ENCODE measurements at regions not wholly inside any gene's neighbourhood (a gene's known extent, or its start where the extent isn't known, plus 50 kb on each side); places are given as distances from the start of the nearest gene placed in this dataset.

DNA sequence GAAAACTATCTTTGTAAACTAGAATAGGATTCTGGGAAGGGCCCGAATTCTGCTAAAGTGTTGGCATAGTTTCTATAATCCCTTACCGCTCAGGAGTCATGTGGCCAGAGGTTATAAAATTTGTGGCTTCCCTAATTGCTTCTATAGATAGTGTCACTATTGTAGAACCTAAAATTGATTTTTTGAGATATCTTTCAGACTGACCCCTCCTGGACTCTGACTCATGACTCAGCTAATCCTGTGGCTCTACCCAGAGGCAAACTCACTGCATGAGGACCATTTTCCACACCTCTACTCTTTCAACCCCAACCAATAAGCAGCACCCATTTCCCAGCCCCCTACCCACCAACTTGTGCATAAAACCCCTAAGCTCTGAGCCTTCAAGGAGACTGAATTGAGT, 61.8 kb upstream of the PRSS23 start:
- Histone ChIP-seq H3K27me3 (no peaks in the 10 kb centered on the region), H4K20me1 (ENCODE audit: insufficient read depth, poor library complexity, severe bottlenecking) (no peaks in the 10 kb centered on the region), H3K4me2 (no peak overlapping the region), H3K79me2 (no peaks in the 10 kb centered on the region), H3K4me1 (ENCODE audit: insufficient read depth) (peaks cover 52% of the 10 kb centered on the region), H3K9me3 (ENCODE audit: low read depth) (no peaks in the 10 kb centered on the region), H3K27ac (peak overlapping the region; percentile 70), H3K9me2 (replicated peaks; ENCODE audit: insufficient read depth) (no peaks in the 10 kb centered on the region), H3K36me3 (replicated peaks; ENCODE audit: insufficient read depth, low read depth) (no peaks in the 10 kb centered on the region), H3K4me3 (no peak overlapping the region), H2AFZ (no peak overlapping the region)
- 77% methylated on average over 2 of the region's 2 CpGs for WGBS (ENCODE audit: low lambda C conversion rate, missing lambda C conversion rate)
- DNase-seq (ENCODE audit: low spot score): no peak
- TF ChIP-seq EZH2phosphoT487 (IDR thresholded peaks at IDR 0.05; ENCODE audit: low read depth, severe bottlenecking, unreplicated experiment): no peak
- TF ChIP-seq, protein P1, sequence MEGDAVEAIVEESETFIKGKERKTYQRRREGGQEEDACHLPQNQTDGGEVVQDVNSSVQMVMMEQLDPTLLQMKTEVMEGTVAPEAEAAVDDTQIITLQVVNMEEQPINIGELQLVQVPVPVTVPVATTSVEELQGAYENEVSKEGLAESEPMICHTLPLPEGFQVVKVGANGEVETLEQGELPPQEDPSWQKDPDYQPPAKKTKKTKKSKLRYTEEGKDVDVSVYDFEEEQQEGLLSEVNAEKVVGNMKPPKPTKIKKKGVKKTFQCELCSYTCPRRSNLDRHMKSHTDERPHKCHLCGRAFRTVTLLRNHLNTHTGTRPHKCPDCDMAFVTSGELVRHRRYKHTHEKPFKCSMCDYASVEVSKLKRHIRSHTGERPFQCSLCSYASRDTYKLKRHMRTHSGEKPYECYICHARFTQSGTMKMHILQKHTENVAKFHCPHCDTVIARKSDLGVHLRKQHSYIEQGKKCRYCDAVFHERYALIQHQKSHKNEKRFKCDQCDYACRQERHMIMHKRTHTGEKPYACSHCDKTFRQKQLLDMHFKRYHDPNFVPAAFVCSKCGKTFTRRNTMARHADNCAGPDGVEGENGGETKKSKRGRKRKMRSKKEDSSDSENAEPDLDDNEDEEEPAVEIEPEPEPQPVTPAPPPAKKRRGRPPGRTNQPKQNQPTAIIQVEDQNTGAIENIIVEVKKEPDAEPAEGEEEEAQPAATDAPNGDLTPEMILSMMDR (IDR thresholded peaks at IDR 0.05; ENCODE audit: poor library complexity): no peak
- TF ChIP-seq EZH2 (IDR thresholded peaks at IDR 0.05; ENCODE audit: borderline replicate concordance): no peak

GRCh38 chr11:86737737-86738136, 62.6 kb upstream of the PRSS23 start:
- Histone ChIP-seq H2AFZ (no peak overlapping the region), H3K4me3 (no peak overlapping the region), H3K4me1 (ENCODE audit: insufficient read depth) (peaks cover 51% of the 10 kb centered on the region), H3K36me3 (replicated peaks; ENCODE audit: insufficient read depth, low read depth) (no peaks in the 10 kb centered on the region), H3K9me3 (ENCODE audit: low read depth) (no peaks in the 10 kb centered on the region), H3K4me2 (no peak overlapping the region), H3K79me2 (no peaks in the 10 kb centered on the region), H3K9me2 (replicated peaks; ENCODE audit: insufficient read depth) (no peaks in the 10 kb centered on the region), H3K27ac (peak overlapping the region; percentile 70), H3K27me3 (no peaks in the 10 kb centered on the region), H4K20me1 (ENCODE audit: insufficient read depth, poor library complexity, severe bottlenecking) (no peaks in the 10 kb centered on the region)
- no peak for TF ChIP-seq EZH2 (IDR thresholded peaks at IDR 0.05; ENCODE audit: borderline replicate concordance)
- TF ChIP-seq, protein P1 (IDR thresholded peaks at IDR 0.05; ENCODE audit: poor library complexity): no peak
- TF ChIP-seq EZH2phosphoT487 (IDR thresholded peaks at IDR 0.05; ENCODE audit: low read depth, severe bottlenecking, unreplicated experiment): no peak
- no peak for DNase-seq (ENCODE audit: low spot score)

GRCh38 chr11:86737230-86737629, 63.1 kb upstream of the PRSS23 start:
- no peak overlapping the region for H3K4me3 ChIP-seq
- no peaks in the 10 kb centered on the region for H3K9me2 ChIP-seq (replicated peaks; ENCODE audit: insufficient read depth)
- no peaks in the 10 kb centered on the region for H3K9me3 ChIP-seq (ENCODE audit: low read depth)
- H3K27me3 ChIP-seq: no peaks in the 10 kb centered on the region
- peaks cover 46% of the 10 kb centered on the region for H3K4me1 ChIP-seq (ENCODE audit: insufficient read depth)
- H4K20me1 ChIP-seq (ENCODE audit: insufficient read depth, poor library complexity, severe bottlenecking): no peaks in the 10 kb centered on the region
- DNase-seq (ENCODE audit: low spot score): no peak
- H3K4me2 ChIP-seq: no peak overlapping the region
- H3K79me2 ChIP-seq: no peaks in the 10 kb centered on the region
- no peaks in the 10 kb centered on the region for H3K36me3 ChIP-seq (replicated peaks; ENCODE audit: insufficient read depth, low read depth)
- H2AFZ ChIP-seq: no peak overlapping the region
- TF ChIP-seq EZH2 (IDR thresholded peaks at IDR 0.05; ENCODE audit: borderline replicate concordance) (no peak), EZH2phosphoT487 (IDR thresholded peaks at IDR 0.05; ENCODE audit: low read depth, severe bottlenecking, unreplicated experiment) (no peak)
- TF ChIP-seq, protein P1 (IDR thresholded peaks at IDR 0.05; ENCODE audit: poor library complexity): no peak
- H3K27ac ChIP-seq: peak overlapping the region; percentile 48

All from hepatocyte (in vitro differentiated cells).